NCI-H524 (cell line): ENCODE measurements at regions not wholly inside any gene's neighbourhood (a gene's known extent, or its start where the extent isn't known, plus 50 kb on each side); places are given as distances from the start of the nearest gene placed in this dataset.
"Not testable (repeated sequence)": the region's sequence is repeated elsewhere in the genome, so short reads cannot be mapped to it uniquely, and the experiment has no call there.

Source experiments
- DNase-seq, 2 experiments: peaks; one replicate each; lab custom pipeline; 2025; lab: John Stamatoyannopoulos, UW

- not testable (repeated sequence) for DNase-seq
These were observed 127.1 kb downstream of the NXPE2 start for GRCh38 chr11:114805431-114805830.

GRCh38 chr11:114811971-114812370 lies 133.6 kb downstream of the NXPE2 start:
- no peak for DNase-seq

GRCh38 chr11:114812733-114813132 lies 134.4 kb downstream of the NXPE2 start:
- no peak for DNase-seq

- no peak for DNase-seq
These were observed 134.9 kb downstream of the NXPE2 start for GRCh38 chr11:114813189-114813718.

- no peak for DNase-seq
These were observed 136.8 kb downstream of the NXPE2 start for GRCh38 chr11:114815176-114815575.

GRCh38 chr11:114815761-114816160 lies 137.4 kb downstream of the NXPE2 start:
- no peak for DNase-seq

GRCh38 chr11:114816791-114817190 lies 138.5 kb downstream of the NXPE2 start:
- DNase-seq: peak; percentile 35 to 75

GRCh38 chr11:114818382-114818781 lies 140.1 kb downstream of the NXPE2 start:
- DNase-seq: no peak

GRCh38 chr11:114819028-114819427 lies 140.7 kb downstream of the NXPE2 start:
- DNase-seq: no peak

- DNase-seq: peak; percentile 34 to 82
These were observed 142.3 kb downstream of the NXPE2 start for GRCh38 chr11:114820621-114821020.

GRCh38 chr11:114821621-114822412 lies 143.5 kb downstream of the NXPE2 start:
- DNase-seq: peak in 1 of 2 experiments; percentile 31

GRCh38 chr11:114826910-114827442 lies 148.6 kb downstream of the NXPE2 start:
- peak in 1 of 2 experiments; percentile 62 for DNase-seq

- DNase-seq: no peak
These were observed 149.4 kb downstream of the NXPE2 start for GRCh38 chr11:114827736-114828135.

GRCh38 chr11:114832532-114833125 lies 154.3 kb downstream of the NXPE2 start:
- no peak for DNase-seq

- DNase-seq: no peak
These were observed 157.8 kb downstream of the NXPE2 start for GRCh38 chr11:114836161-114836560.

- no peak for DNase-seq
These were observed 166.6 kb downstream of the NXPE2 start for GRCh38 chr11:114844896-114845295.

- peak in 1 of 2 experiments; percentile 27 for DNase-seq
These were observed 167.6 kb downstream of the NXPE2 start for GRCh38 chr11:114845766-114846415.

GRCh38 chr11:114846416-114846791 lies 168.1 kb downstream of the NXPE2 start:
- peak; percentile 76 to 87 for DNase-seq

- DNase-seq: peak; percentile 95 to 99
These were observed 169.1 kb downstream of the NXPE2 start for GRCh38 chr11:114847306-114847975.

- DNase-seq: peak in 1 of 2 experiments; percentile 74
These were observed 169.7 kb downstream of the NXPE2 start for GRCh38 chr11:114848027-114848426.

GRCh38 chr11:114857281-114857680 lies 179.0 kb downstream of the NXPE2 start:
- DNase-seq: no peak

GRCh38 chr11:114864896-114865295 lies 186.6 kb downstream of the NXPE2 start:
- DNase-seq: no peak
